Activated T-cell treated with anti-CD3 and anti-CD28 coated beads, Interleukin-2, amount 50 U/mL, for 4 hours (primary cell): ENCODE measurements at regions not wholly inside any gene's neighbourhood (a gene's known extent, or its start where the extent isn't known, plus 50 kb on each side); places are given as distances from the start of the nearest gene placed in this dataset.

ENCODE experiments used
- ATAC-seq, 2 donors: fragments of 200-7000 bp; cut with Tn5 transposase; one replicate each; pipeline ENCODE4 v1.10.0; 2021
- DNase-seq: peaks from one replicate; pipeline ENCODE4 v3.0.0-alpha.2; 2020
- H3K27me3 Mint-ChIP-seq: one replicate; pipeline ENCODE4 v1.8.0; 2021; ENCODE audit warnings: low read depth, mixed read lengths
- H3K36me3 Mint-ChIP-seq: one replicate; pipeline ENCODE4 v1.8.0; 2022; ENCODE audit warnings: mixed read lengths; ENCODE audit not compliant: insufficient read depth
- H3K4me1 Mint-ChIP-seq: one replicate; pipeline ENCODE4 v1.8.0; 2021; ENCODE audit warnings: low read depth, mixed read lengths
- H3K4me3 Mint-ChIP-seq: one replicate; pipeline ENCODE4 v1.8.0; 2021; ENCODE audit warnings: mild to moderate bottlenecking, moderate library complexity, mixed read lengths
- H3K9me3 Mint-ChIP-seq: one replicate; pipeline ENCODE4 v1.8.0; 2021; ENCODE audit warnings: mixed read lengths

- Mint-ChIP-seq H3K9me3 (no peaks in the 10 kb centered on the region), H3K4me3 (no peak overlapping the region), H3K36me3 (no peaks in the 10 kb centered on the region), H3K27me3 (peaks cover 4% of the 10 kb centered on the region), H3K4me1 (no peaks in the 10 kb centered on the region)
- DNase-seq (no peak), ATAC-seq (no peak)
Observed at GRCh38 chr5:174433098-174433497, 291.3 kb upstream of the MSX2 start.

- Mint-ChIP-seq H3K9me3 (no peaks in the 10 kb centered on the region), H3K4me3 (no peak overlapping the region), H3K36me3 (no peaks in the 10 kb centered on the region), H3K4me1 (no peaks in the 10 kb centered on the region), H3K27me3 (peaks cover 4% of the 10 kb centered on the region)
- ATAC-seq (no peak), DNase-seq (no peak)
Observed at GRCh38 chr5:174436750-174437149, 287.6 kb upstream of the MSX2 start.

GRCh38 chr5:174444479-174445188 lies 279.7 kb upstream of the MSX2 start:
- ATAC-seq (no peak), DNase-seq (no peak)
- Mint-ChIP-seq H3K4me1 (no peaks in the 10 kb centered on the region), H3K27me3 (no peaks in the 10 kb centered on the region), H3K9me3 (peaks cover 14% of the 10 kb centered on the region), H3K36me3 (no peaks in the 10 kb centered on the region), H3K4me3 (no peak overlapping the region)

GRCh38 chr5:174446446-174446845 lies 277.9 kb upstream of the MSX2 start:
- ATAC-seq (no peak), DNase-seq (no peak)
- no peaks in the 10 kb centered on the region for H3K27me3 Mint-ChIP-seq

DNA sequence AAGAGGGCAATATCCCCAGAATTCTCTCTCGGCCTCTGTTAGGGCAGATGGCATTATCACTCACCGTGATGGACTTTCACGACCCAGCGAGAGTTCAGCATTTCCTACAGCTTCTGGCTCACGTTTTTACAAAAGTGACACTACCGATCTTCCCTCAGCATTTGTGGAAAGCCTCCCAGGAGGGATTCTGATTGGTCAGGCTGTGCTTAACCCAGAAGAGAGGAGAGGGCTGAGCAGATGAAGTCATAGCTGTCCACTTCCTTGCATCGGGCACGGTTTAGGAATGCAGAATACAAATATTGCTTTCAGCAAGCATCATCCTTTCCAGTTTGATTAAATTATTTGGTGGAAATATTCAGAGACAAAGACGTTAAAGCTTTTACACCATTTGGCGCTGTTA lies 277.4 kb upstream of the MSX2 start:
- H3K4me1 Mint-ChIP-seq: peaks cover 1% of the 10 kb centered on the region
- H3K36me3 Mint-ChIP-seq: no peaks in the 10 kb centered on the region
- no peaks in the 10 kb centered on the region for H3K27me3 Mint-ChIP-seq
- no peak overlapping the region for H3K4me3 Mint-ChIP-seq
- H3K9me3 Mint-ChIP-seq: peaks cover 13% of the 10 kb centered on the region
- DNase-seq: no peak
- no peak for ATAC-seq

More at GRCh38 chr5:174446446-174446845, 277.9 kb upstream of the MSX2 start:
- Mint-ChIP-seq H3K9me3 (peaks cover 14% of the 10 kb centered on the region), H3K4me3 (no peak overlapping the region), H3K4me1 (no peaks in the 10 kb centered on the region), H3K36me3 (no peaks in the 10 kb centered on the region)

DNA sequence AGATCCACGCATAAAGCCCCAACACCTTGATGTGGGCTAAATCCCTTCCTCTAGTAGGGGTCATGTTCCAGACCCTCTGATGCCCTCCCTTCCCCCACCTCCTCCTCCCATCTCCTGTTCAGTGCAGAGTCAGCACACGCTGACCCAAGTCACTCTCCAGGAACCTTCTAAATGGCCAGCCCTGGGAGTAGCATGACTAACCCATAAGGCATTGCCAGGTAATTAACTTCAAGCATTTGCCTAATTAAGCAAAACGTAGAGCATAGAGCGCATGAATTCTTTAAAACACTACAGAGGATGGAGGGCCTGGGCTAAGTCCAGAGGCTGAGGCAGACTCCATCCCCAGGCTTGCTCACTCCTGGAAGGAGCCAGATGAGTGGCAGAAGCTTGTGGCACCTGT lies 276.3 kb upstream of the MSX2 start:
- H3K4me3 Mint-ChIP-seq: no peak overlapping the region
- H3K27me3 Mint-ChIP-seq: no peaks in the 10 kb centered on the region
- H3K4me1 Mint-ChIP-seq: peaks cover 4% of the 10 kb centered on the region
- no peak for DNase-seq
- no peaks in the 10 kb centered on the region for H3K36me3 Mint-ChIP-seq
- H3K9me3 Mint-ChIP-seq: peaks cover 5% of the 10 kb centered on the region
- ATAC-seq: no peak

DNA sequence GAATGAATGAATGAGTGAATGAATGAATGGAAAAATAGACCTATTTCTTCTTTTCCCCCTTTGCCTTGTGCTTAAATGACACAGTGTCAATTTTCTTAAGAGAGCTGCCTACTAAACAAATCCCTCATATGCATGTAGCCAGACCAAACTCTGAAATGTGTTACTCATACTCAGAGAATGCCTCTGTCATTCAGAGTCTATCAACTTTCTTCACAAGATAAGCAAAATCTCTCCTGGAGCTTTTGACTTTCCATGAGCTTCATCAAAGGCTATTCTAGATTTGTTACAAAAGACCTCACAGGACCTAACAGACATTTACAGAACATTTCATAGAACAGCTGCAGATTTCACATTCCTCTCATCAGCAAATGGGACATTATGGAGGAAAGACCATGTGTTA lies 275.7 kb upstream of the MSX2 start:
- Mint-ChIP-seq H3K27me3 (no peaks in the 10 kb centered on the region), H3K36me3 (no peaks in the 10 kb centered on the region), H3K4me1 (peaks cover 10% of the 10 kb centered on the region), H3K4me3 (no peak overlapping the region), H3K9me3 (peaks cover 5% of the 10 kb centered on the region)
- ATAC-seq (no peak), DNase-seq (no peak)

GRCh38 chr5:174453690-174454089 lies 270.7 kb upstream of the MSX2 start:
- H3K9me3 Mint-ChIP-seq: no peaks in the 10 kb centered on the region
- DNase-seq (no peak), ATAC-seq (no peak)
- peak overlapping the region; percentile 59 for H3K4me3 Mint-ChIP-seq
- no peaks in the 10 kb centered on the region for H3K36me3 Mint-ChIP-seq
- H3K4me1 Mint-ChIP-seq: peaks cover 25% of the 10 kb centered on the region
- H3K27me3 Mint-ChIP-seq: no peaks in the 10 kb centered on the region

DNA sequence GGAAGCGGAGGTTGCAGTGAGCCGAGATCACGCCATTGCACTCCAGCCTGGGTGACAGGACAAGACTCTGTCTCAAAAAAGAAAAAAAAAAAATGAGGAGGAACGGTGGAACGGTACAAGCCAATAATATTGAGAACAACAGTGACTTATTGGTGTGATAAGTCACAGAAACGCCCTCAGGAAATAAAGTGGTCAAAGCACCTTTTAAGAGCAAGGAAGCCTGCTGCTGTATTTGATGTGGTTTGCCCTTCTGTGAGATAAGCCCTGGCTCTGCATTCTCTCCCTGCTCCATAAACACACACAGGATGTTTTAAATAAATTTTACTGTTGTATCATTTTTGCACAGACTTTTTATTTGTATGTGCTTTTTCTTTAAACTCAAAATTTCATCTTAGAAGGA lies 269.9 kb upstream of the MSX2 start:
- DNase-seq (no peak), ATAC-seq (no peak)
- Mint-ChIP-seq H3K9me3 (no peaks in the 10 kb centered on the region), H3K27me3 (no peaks in the 10 kb centered on the region), H3K4me3 (peak overlapping the region; percentile 59), H3K36me3 (no peaks in the 10 kb centered on the region), H3K4me1 (peaks cover 25% of the 10 kb centered on the region)

GRCh38 chr5:174454890-174455289 lies 269.5 kb upstream of the MSX2 start:
- no peaks in the 10 kb centered on the region for H3K27me3 Mint-ChIP-seq
- DNase-seq (no peak), ATAC-seq (peak in 1 of 2 donors; percentile 18)
- H3K9me3 Mint-ChIP-seq: no peaks in the 10 kb centered on the region
- no peak overlapping the region for H3K4me3 Mint-ChIP-seq
- H3K36me3 Mint-ChIP-seq: no peaks in the 10 kb centered on the region
- peaks cover 25% of the 10 kb centered on the region for H3K4me1 Mint-ChIP-seq

DNA sequence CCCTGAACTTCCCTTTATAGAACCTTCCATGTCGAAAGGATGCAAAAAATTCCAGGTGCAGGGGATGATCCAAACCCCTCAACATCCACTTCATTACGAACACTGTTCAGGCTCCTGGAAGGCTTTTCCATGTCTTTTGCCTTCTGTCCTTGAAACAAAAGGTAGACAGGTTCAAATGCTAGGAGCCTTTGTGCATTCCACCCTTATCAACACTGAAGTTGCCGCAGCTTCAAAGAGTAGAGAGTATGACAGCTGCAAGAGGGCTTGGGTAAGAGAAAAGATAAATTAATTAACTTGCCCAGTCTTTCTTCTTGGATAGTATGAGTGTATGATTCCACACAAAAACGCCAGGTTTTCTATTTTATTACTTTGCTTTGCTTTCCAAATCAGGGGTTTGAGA lies 269.1 kb upstream of the MSX2 start:
- H3K9me3 Mint-ChIP-seq: no peaks in the 10 kb centered on the region
- H3K4me1 Mint-ChIP-seq: peaks cover 25% of the 10 kb centered on the region
- DNase-seq (no peak), ATAC-seq (no peak)
- no peak overlapping the region for H3K4me3 Mint-ChIP-seq
- H3K27me3 Mint-ChIP-seq: no peaks in the 10 kb centered on the region
- no peaks in the 10 kb centered on the region for H3K36me3 Mint-ChIP-seq

GRCh38 chr5:174457141-174457678 lies 267.2 kb upstream of the MSX2 start:
- H3K36me3 Mint-ChIP-seq: no peaks in the 10 kb centered on the region

GRCh38 chr5:174459071-174459702 lies 265.2 kb upstream of the MSX2 start:
- no peak for DNase-seq
- Mint-ChIP-seq H3K4me1 (peaks cover 13% of the 10 kb centered on the region), H3K9me3 (no peaks in the 10 kb centered on the region), H3K27me3 (no peaks in the 10 kb centered on the region), H3K36me3 (no peaks in the 10 kb centered on the region), H3K4me3 (no peak overlapping the region)
- no peak for ATAC-seq

More at GRCh38 chr5:174457141-174457678, 267.2 kb upstream of the MSX2 start:
- no peak for ATAC-seq
- Mint-ChIP-seq H3K4me3 (no peak overlapping the region), H3K4me1 (peaks cover 25% of the 10 kb centered on the region), H3K9me3 (no peaks in the 10 kb centered on the region), H3K27me3 (no peaks in the 10 kb centered on the region)
- DNase-seq: no peak

DNA sequence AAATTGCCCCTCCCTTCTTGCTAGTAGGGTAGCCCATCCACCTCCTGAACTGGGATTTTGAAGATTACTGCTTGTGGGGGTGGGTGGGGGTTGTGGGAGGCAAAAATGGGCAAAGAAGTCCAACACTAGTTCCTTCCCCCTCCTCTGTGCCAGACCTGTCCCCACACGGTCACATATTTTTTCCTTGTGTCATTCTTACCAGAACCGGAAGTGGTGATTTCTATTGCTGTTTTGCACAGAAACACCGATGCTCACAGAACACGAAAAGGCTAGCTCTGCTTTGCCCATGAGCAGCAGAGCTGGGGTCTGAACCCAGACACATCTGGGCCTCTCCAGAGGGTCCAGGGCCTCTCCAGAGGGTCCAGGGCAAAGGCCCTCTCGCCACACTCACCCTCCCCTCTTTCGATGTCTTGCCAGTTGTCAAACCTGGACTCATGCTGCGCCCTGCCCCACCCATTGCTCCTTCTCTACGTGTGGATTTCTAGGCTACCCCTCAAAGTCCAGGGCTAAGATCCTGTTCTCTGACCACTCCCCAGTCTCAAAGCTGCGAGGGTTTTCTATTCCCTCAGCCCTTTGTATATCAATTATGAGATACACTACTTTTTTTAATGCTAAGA lies 264.4 kb upstream of the MSX2 start:
- no peak for ATAC-seq
- Mint-ChIP-seq H3K36me3 (no peaks in the 10 kb centered on the region), H3K4me3 (no peak overlapping the region)

DNA sequence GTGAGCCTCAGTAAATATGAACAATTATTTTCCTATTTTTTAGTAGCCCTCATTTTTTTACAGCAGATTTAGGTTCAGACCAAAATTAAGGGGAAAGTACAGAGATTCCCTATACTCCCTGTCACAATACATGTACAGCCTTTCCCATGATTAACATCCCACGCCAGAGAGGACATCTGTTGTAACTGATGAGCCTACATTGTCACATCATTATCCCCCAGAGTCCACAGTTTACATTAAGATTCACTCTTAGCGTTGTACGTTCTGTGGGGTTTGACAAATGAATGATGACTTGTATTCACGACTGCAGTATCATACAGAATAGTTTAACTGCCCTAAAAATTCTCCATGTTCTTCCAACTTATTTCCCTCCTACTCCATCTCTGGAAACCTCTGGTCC lies 262.3 kb upstream of the MSX2 start:
- Mint-ChIP-seq H3K4me1 (peaks cover 5% of the 10 kb centered on the region), H3K36me3 (no peaks in the 10 kb centered on the region), H3K9me3 (peaks cover 7% of the 10 kb centered on the region), H3K27me3 (no peaks in the 10 kb centered on the region), H3K4me3 (no peak overlapping the region)
- no peak for DNase-seq
- ATAC-seq: no peak

More for the DNA sequence above, 264.4 kb upstream of the MSX2 start:
- no peaks in the 10 kb centered on the region for H3K27me3 Mint-ChIP-seq
- peaks cover 7% of the 10 kb centered on the region for H3K4me1 Mint-ChIP-seq
- H3K9me3 Mint-ChIP-seq: no peaks in the 10 kb centered on the region
- no peak for DNase-seq
